HG02610 (cell line): ENCODE measurements at regions not wholly inside any gene's neighbourhood (a gene's known extent, or its start where the extent isn't known, plus 50 kb on each side); places are given as distances from the start of the nearest gene placed in this dataset.

Experiments used
- ATAC-seq: cut with Tn5 transposase; IDR thresholded peaks from one replicate; pipeline ENCODE4 v1.9.1; 2021; ENCODE audit warnings: mild to moderate bottlenecking, moderate library complexity; ENCODE audit not compliant: unreplicated experiment

DNA sequence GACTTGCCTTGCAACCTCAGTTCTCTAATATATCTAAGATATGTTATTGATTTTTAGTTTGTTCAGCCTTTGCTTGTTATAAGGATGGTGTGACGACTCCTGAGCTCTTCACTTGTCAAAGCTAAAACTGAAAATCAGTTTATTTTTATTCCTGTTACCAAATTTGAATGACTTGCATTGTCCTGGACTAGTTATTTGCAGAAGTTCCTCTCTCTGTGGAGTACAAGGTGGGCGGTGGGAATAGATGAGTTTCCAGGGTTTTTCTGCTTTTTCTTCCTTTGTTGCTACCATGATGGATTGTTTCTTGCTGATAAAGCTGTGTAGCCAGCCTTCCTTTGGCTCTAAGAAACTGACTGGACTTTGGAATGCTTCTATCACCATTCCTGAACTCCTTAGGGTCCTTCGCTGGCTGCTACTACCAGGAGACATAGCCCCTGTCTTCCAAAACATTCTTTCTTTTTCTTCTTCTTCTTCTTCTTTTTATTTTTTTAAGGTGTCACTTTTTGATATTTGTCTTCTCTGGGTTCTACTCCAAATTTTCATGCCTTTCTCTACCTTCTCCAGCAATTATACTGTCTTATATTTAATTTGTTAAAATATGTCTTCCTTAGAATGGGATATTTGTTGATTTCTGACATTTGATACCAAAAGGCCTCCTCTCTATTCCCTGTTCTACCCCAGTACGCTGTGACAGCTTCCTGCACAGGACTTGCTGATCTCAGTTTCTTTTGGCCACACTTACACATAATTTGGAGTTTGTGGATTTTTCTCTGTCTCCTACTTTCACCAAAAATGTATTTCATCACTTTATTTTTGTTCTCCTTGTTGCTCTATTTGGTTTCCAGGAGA, 145.1 kb upstream of the THRB start:
- no peak for ATAC-seq

DNA sequence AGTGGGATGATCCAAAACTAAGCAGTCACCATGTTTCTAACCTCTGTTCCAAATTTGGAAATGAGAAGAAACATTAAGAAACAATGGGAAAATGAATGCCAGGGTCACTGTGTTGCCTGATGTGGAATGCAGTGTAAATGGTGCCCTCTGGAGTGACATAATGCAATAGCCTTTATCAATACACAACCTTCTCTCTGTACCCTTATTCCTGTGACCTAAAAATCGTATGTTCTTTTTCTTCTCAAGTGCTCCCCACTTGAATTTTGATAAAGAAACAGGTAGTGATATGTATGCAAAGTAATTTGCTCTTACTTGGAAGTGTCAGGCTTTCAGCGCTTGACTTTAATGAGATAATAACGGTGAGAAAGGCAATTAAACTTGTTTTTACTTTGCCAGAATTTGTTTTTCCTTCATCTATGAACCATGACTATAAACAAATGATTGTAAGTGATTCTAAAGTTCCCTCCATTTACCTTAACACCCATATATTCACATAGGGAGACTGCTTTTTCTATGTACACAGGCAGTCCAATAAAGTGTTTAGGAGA, 145.8 kb upstream of the THRB start:
- no peak for ATAC-seq

DNA sequence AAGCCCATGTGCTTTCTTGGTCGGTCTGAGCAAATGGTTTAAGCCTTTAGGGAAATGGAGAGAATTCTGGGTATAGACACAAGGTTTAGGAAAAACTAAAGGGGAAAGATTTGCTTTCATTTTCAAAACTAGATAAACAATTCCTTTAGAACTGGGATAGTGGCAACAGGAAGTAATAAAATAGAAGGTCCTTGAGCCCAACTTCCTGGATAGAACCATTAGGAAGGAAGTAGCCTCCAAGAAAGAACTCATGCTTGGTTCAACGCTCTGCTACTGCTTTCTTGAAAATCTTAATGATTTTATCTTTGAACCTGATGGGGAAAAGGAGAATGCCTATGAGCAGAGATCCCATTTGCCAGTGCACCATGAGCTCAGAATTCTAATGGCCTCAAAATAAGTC, 147.0 kb upstream of the THRB start:
- ATAC-seq: no peak

DNA sequence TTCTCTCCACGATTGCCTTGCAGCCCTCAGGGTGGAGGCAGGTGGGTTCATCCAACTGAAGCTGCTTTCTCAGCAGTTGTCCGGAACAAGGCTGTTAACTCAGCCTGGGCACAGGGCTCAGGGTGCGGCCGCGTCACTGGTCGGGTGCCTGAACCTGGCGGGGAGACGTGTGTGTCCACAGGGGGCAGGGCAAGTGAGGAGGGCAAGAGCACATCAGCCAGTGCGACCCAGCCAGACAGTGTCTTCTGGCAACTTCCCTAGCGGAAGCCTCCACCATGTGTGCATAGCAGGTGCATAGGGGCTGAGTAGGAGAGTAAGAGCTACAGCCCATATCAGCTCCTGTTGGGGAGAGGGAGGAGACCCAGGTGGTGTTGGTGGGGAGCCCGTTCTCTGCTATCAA, 150.4 kb upstream of the THRB start:
- no peak for ATAC-seq

DNA sequence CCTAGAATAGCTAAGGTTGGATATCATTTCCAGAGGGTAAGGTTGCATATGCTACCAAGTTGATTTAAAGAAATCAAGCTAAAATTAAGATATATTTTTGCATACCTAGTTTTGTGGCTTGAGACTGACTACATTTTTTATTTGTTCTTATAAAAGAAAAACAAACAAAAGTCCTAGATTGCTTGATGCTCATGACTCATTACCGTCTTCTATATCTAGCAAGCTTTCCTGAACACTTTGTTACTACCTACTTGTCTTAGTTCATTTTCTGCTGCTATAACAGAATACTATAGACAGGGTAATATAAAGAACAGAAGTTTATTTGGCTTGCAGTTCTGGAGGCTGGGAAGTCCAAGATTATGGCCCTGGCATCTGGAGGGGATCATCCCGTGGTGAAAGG, 152.1 kb upstream of the THRB start:
- ATAC-seq: no peak

DNA sequence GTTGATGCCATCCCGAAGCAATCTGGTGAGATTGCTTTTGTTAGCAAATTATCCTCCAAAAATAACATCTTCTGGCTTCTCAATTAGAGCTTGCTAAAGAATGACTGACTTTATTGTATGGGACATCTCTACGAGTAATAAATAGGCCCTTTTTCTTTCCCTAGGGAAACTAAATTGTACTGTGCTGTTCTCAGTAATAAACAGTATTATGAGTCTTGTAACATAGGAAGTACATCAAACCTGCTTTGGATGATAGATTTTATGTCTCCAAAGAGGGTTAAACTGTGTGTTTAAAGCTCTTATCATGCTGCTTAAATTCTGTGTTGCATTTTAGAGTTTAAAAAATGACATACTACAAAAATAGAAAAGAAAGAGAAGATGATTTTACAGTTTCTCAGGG, 153.4 kb upstream of the THRB start:
- no peak for ATAC-seq

DNA sequence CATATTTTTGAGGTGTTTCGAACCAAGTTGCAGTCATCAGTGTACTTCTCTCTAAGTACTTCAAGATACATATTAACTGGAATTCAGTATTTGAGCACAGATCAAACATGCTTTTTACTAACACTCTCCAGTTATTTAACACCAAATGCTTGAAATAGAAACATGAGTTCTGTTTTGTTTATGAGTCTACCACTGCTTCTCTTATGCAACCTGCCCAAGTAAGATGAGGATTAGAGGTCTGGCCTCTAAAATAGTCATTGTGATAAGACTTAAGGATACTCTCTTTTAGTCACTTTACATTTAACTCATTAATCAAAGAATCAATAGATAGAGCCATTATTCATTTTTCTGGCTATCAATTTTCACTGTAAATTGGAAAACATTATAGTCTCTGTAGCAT, 156.2 kb upstream of the THRB start:
- no peak for ATAC-seq

DNA sequence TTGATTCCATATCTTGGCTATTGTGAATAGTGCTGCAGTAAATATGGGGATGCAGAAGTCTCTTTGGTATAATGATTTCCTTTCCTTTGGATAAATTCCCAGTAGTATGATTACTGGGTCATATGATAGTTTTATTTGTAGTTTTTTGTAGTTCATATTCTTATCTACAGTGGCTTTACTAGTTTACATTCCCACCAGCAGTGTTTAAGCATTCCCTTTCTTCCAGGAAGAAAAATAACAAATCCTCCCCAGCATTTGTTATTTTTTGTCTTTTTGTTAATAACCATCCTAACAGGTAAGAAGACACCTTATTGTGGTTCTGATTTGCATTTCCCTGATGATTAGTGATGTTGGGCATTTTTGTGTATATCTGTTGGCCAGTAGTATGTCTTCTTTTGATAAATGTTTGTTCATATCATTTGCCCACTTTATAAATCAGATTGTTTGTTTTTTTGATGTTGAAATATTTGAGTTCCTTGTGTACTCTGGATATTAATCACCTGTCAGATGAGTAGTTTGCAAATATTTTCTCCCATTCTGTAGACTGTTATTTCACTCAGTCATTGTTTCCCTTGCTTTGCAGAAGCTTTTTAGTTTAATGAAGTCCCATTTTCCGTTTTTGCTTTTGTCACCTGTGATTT, 163.3 kb upstream of the THRB start:
- no peak for ATAC-seq

DNA sequence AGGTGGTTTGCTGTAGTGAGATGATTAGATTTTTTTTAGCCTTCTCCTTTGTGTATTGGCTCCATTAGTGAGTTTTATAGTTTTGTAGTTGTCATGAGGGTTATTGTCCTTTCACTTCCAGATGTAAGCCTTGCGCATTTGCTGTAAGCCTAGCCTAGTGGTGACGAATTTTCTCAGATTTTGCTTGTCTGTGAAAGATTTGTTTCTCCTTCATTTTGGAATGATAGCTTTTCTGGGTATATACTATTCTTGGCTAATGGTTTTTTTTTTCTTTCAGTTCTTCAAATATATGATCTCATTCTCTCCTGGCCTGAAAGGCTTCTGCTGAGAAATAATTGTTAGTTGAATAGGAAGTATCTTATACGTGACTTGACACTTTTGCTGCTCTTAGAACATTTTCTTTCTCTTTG, 166.5 kb upstream of the THRB start:
- no peak for ATAC-seq

DNA sequence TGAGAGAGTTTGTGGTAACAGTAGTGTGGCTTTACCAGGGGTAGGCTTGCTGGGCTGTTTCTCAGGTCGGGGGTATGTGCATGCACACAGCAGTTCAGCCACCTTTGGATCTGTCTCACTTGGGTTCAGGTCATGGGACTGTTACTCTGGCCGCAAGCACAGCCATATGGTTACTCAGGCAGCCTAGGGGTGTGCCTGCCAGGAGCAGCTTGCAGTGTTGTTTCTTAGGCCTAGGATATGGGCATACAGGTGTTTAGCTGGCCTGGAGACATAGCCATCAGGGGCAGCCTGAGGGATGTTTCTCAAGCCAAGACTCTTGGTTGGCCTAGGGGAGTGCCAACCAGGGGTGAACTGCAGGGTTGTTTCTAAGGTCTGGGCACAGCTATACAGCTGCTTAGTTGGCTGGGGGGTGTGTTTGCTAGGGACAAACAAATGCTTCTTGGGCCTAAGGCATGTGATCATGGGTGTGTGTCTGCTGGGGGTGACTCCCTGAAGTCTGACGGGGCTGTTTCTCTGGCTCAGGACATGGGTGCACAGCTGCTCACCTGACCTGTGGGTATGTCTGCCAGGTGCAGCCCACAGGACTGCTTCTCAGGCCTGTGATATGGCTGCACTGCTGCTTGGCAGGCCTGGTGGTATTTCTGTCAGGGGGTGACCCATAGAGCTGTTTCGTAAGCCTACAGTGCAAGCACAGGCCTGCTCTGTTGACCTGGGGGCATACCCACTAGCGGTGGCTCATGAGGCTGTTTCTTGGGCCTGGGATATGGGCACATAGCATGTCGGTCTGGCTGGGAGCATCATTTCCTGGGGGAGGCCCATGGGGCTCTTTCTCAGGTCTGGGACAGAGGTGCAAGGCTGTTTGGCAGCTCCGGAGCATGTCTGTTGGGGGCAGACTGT, 168.0 kb upstream of the THRB start:
- ATAC-seq: no peak

DNA sequence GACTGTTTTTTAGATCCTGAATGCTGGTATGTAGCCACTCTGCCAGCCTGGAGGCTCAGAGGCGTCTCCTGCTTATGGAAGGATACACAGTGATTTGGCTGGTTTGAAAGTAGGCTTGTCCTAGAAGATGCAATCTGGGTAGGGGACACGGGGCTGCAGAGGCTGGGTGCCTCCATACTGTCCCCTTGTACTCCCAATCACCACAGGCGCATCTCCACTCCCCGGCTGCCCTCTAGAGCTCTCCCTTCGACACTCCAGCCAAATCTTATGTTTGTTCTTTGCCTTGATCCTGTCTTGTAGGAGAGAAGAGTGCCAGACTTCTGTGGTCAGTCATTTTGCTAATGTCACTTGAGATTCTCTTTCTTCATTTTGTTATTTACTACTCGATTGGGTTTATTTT, 168.8 kb upstream of the THRB start:
- no peak for ATAC-seq

DNA sequence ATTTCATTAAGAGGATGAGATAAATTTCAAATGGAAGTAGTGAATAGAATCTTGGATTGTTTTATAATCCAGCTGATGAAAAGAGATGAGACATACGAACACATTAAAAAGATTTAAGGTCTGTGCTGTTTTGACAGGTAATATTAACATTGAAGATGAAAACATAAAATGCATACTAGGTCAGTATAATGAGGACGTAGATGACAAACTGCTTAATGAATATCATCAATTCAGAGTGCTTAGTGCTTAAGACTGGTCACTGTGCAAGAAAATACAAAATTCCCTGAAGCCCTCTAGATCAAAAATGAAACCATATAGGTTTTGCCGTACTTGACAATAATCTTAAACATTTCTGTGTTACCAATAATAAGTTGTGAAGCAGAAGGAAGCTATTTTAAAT, 173.4 kb upstream of the THRB start:
- no peak for ATAC-seq

DNA sequence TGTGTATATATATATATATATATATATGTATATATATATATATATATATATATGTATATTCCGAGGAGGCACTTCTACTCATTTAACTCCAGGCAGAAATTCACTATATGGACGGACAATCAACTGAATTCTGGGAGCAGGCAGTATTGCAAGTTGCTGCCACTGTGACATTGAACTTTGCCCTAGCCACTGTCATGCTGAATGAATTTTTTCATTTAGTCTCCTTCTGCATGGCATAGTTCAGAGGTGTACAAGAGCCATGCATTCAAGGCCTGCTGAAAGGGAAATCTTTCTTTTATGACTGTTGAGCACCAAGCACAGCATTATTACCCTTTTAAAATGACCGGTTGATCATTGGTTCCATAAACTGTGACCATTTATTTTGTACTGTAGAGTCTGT, 176.2 kb upstream of the THRB start:
- ATAC-seq: no peak

DNA sequence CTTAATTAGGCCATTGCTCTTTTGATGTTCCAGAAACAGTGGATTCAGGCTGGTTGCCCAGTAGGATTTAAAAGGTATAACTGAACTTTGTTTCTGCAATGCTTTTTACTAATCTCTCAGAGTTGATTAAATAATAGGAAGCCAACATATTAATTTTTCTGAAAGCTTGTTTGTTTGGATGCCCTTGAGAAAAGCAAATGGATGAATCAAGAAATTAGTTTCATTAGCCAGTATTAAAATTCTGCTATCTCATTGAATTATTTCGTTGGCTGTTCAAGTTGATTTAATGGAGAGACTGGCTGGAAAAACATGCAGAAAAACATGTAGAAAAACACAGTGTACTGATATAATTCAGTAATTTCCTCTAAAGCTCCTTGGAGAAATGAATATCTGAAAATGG, 178.9 kb upstream of the THRB start:
- ATAC-seq: no peak

DNA sequence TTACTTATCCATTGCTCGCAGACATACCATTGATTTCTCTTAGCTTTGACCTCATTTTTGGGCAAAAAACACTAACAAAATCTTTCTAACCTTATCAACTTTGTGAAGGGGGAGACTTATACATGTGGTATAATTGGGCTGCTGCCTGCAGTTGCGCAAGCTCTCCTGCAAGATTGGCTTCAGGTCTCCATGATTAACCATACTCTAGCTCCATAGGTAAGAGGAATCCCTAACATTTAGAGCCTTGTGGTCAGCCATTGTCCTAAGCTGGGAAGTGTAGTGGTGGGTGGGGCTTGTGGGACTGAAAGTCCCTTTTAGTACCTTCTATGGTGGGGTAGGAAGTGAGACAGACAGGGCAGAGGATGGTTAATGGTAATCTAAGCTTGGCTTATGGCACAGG, 179.6 kb upstream of the THRB start:
- no peak for ATAC-seq

DNA sequence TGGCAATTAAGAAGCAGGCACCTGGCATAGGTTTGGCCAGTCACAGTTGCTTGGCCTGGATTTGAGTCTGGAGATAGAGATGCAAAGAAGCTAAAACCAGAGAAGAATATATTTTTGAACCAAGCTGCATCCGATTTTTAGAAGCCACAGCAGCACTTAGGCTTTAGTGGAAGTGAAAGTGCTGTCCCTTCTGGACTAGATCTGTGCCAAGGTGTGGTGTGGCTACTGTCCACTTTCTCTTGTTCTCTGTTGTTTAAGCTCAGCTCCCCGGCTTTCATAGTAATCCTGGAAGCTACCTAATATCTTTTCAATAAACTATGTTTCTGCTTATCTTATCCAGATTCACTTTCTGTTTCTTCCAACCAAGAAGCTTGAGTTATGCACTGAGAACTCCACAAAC, 183.4 kb upstream of the THRB start:
- peak; percentile 33 for ATAC-seq

DNA sequence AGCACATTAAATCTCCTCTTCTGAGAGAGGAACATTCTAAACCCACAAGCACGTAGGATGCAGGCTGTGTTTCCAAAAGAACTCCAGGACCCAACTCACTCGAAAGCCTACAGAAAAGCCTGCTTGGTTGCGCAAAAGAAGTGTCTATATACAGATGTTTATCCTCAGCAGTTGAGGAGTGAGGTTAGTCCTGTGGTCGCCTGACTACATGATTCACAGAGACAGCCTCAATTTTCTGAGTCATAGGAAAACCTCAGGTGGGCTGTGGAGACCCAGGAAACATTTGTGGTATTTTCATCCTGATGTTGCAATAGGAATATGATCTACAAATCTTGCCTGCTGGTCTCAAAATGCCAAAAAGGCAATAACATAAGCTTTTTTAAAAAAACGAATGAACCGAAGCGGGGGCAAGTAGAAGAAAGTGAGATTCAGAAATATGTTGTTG, 183.8 kb upstream of the THRB start:
- peak; percentile 75 for ATAC-seq

DNA sequence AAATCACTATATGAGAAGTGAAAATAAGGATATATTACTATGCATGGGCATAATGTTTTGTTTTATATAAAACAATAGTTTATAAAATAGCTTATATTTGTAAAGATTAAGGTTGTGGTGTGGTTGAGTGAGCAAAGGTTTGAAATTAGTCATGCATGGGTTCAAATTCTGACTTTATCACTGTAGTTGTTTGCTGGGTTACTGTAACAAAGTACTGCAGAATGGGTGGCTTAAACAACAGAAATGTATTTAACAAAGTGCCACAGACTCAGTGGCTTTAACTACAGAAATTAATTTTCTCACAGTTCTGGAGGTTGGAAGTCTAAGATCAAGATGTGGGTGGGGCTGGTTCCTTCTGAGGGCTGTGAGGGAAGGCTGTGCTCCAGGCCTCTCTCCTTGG, 184.8 kb upstream of the THRB start:
- peak; percentile 38 for ATAC-seq

DNA sequence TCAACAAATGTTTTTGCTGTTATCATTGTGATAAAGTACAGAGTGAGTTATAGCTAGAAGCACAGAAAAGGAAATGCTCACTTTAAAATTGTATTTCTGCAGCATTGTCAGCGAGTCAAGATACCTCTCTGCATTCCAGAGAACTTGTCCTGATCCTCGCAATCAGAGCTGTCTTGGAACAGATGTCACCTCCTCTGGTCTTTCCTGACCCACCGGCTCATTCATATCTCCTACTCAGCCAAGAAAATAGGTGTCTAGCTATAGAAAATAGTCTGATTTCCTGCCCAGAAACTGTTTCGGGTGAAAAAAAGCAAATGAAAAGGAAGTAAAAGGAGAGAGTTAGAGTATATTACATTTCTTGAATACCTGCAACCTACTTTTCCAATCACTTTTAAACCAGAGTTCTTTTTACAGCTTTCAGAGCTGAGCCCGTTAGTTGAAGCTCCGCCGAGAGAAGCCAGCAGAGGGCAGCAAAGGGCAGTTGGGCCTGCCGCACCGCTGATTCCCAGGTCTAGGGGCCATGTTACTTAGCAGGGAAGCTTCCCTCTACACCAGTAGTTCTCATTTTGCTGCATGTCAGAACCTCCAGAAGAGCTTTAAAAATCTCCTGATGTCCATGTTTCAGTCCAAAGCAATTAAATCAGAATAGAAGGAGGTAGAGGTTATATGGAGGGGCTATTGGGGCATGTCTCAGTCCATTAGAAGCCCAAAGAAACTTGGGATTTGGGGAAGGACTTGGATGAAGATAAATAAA, 185.7 kb upstream of the THRB start:
- peak; percentile 59 for ATAC-seq

DNA sequence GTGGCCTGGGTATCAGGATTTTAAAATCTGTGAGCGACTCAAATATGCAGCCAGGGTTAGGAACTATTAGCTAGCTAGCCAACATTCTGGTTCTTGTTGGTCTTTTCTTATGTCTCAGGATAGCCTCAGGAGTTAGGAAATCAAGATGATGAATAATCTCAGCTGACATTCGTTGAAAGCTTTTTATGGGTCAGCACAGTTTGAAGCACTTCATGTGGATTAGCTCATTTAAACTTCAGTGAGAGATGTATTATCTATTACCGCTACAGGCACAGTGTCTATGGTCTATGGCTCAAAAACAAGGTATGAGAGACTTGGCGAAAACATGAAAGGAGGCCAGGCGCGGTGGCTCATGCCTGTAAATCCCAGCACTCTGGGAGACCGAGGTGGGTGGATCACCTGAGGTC, 187.5 kb upstream of the THRB start:
- ATAC-seq: no peak

DNA sequence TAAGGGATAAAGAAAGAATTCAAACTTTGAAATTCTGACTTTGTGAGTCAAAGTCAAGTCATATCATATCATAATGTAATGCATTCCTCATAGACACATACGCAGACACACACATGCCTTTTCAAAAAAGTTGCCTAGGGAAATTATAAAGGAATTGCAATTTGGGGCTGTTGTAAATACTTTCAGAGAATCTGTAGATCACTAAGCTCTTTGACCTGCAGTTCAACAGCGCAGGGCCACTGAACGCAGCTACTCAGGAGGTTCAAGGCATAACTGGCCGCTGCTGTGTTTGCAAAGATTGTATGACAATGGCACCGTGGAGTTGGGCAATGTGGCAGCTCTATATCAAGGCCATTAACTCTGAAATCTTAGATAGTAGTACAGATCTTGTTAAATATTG, 188.4 kb upstream of the THRB start:
- no peak for ATAC-seq
